WTC11 (cell line): ENCODE measurements at regions not wholly inside any gene's neighbourhood (a gene's known extent, or its start where the extent isn't known, plus 50 kb on each side); places are given as distances from the start of the nearest gene placed in this dataset.

Experiments used
- ATAC-seq: fragments of 200-7000 bp; cut with Tn5 transposase; 2 replicates; pipeline ENCODE4 v1.10.0; 2021; ENCODE audit warnings: mild to moderate bottlenecking, moderate library complexity
- CTCF ChIA-PET: fragments of 300-600 bp; sonication (Branson Sonifier 250); formaldehyde crosslinking; loops from one replicate; lab custom pipeline; 2021; ENCODE audit warnings: antibody characterized with exemption; lab: Charles Lee
- POLR2A ChIA-PET: fragments of 350-600 bp; sonication (Branson Sonifier 250); formaldehyde crosslinking; loops from one replicate; lab custom pipeline; 2021; ENCODE audit warnings: antibody characterized with exemption; lab: Charles Lee
- DNase-seq: peaks from one replicate; pipeline ENCODE4 v3.0.0; 2021; ENCODE audit warnings: low spot score
- H3K27ac Mint-ChIP-seq: 2 replicates; pipeline ENCODE4 v1.8.0; 2021; ENCODE audit warnings: mixed read lengths
- H3K27me3 Mint-ChIP-seq: 2 replicates; pipeline ENCODE4 v1.8.0; 2021; ENCODE audit warnings: low read depth, mild to moderate bottlenecking, moderate library complexity, mixed read lengths
- H3K36me3 Mint-ChIP-seq: 2 replicates; pipeline ENCODE4 v1.8.0; 2021; ENCODE audit warnings: mixed read lengths
- H3K4me1 Mint-ChIP-seq: 2 replicates; pipeline ENCODE4 v1.8.0; 2022; ENCODE audit warnings: mixed read lengths
- H3K4me3 Mint-ChIP-seq: 2 replicates; pipeline ENCODE4 v1.8.0; 2021; ENCODE audit warnings: mild to moderate bottlenecking, moderate library complexity, mixed read lengths
- H3K9me3 Mint-ChIP-seq: 2 replicates; pipeline ENCODE4 v1.8.0; 2021; ENCODE audit warnings: mixed read lengths
- FOXJ3 ChIP-seq: sonication (generic); formaldehyde crosslinking; IDR thresholded peaks from 2 replicates; pipeline ENCODE4 v1.9.0; 2021; ENCODE audit warnings: missing genetic modification reagents, mild to moderate bottlenecking, borderline replicate concordance
- FOXK1 ChIP-seq: sonication (generic); formaldehyde crosslinking; IDR thresholded peaks from 2 replicates; pipeline ENCODE4 v1.8.0; 2022; ENCODE audit warnings: mild to moderate bottlenecking, moderate library complexity, missing genetic modification reagents
- FOXP1 ChIP-seq: sonication (generic); formaldehyde crosslinking; IDR thresholded peaks from 2 replicates; pipeline ENCODE4 v1.8.0; 2022; ENCODE audit warnings: missing genetic modification reagents, mild to moderate bottlenecking, moderate library complexity, borderline replicate concordance
- GABPB1 ChIP-seq: sonication (generic); formaldehyde crosslinking; IDR thresholded peaks from 2 replicates; pipeline ENCODE4 v1.8.1; 2023; ENCODE audit warnings: mild to moderate bottlenecking, missing genetic modification reagents
- GRHL2 ChIP-seq: fragments of 250-450 bp; sonication (Bioruptor Pico); IDR thresholded peaks from 2 replicates; pipeline ENCODE4 v1.8.0; 2022; ENCODE audit warnings: mild to moderate bottlenecking, moderate library complexity; ENCODE audit not compliant: insufficient replicate concordance, severe bottlenecking
- GTF2I ChIP-seq: fragments of 250-450 bp; sonication (Bioruptor Pico); conservative IDR thresholded peaks from 2 replicates; pipeline ENCODE4 v1.4.0; 2021; ENCODE audit warnings: mild to moderate bottlenecking
- NFATC4 ChIP-seq: fragments of 250-450 bp; sonication (Bioruptor Pico); IDR thresholded peaks from 2 replicates; pipeline ENCODE4 v1.9.0; 2021; ENCODE audit warnings: mild to moderate bottlenecking
- NFE2L1 ChIP-seq: sonication (generic); formaldehyde crosslinking; IDR thresholded peaks from 2 replicates; pipeline ENCODE4 v1.8.1; 2023; ENCODE audit warnings: missing genetic modification reagents
- SMAD3 ChIP-seq: sonication (generic); formaldehyde crosslinking; IDR thresholded peaks from 2 replicates; pipeline ENCODE4 v1.8.0; 2022; ENCODE audit warnings: missing genetic modification reagents, mild to moderate bottlenecking, borderline replicate concordance
- TP53 ChIP-seq: sonication (generic); formaldehyde crosslinking; IDR thresholded peaks from 2 replicates; pipeline ENCODE4 v1.8.1; 2023; ENCODE audit warnings: mild to moderate bottlenecking, missing genetic modification reagents
- ZNF121 ChIP-seq: sonication (generic); formaldehyde crosslinking; IDR thresholded peaks from 2 replicates; pipeline ENCODE4 v1.8.0; 2023; ENCODE audit warnings: missing genetic modification reagents
- ZNF138 ChIP-seq: sonication (generic); formaldehyde crosslinking; conservative IDR thresholded peaks from 2 replicates; pipeline ENCODE4 v1.8.1; 2022; ENCODE audit warnings: mild to moderate bottlenecking, moderate library complexity, missing genetic modification reagents
- ZNF232 ChIP-seq: sonication (generic); formaldehyde crosslinking; IDR thresholded peaks from 2 replicates; pipeline ENCODE4 v1.8.0; 2022; ENCODE audit warnings: mild to moderate bottlenecking, missing genetic modification reagents
- ZNF317 ChIP-seq: sonication (generic); formaldehyde crosslinking; IDR thresholded peaks from 2 replicates; pipeline ENCODE4 v1.8.1; 2023; ENCODE audit warnings: low read depth, mild to moderate bottlenecking, moderate library complexity, missing genetic modification reagents, borderline replicate concordance
- ZNF423 ChIP-seq: fragments of 250-450 bp; sonication (Bioruptor Pico); IDR thresholded peaks from 2 replicates; pipeline ENCODE4 v2.1.2; 2022; ENCODE audit warnings: mild to moderate bottlenecking, moderate library complexity
- ZNF671 ChIP-seq: fragments of 250-450 bp; sonication (Bioruptor Pico); IDR thresholded peaks from 2 replicates; pipeline ENCODE4 v1.8.0; 2021; ENCODE audit warnings: mild to moderate bottlenecking
- TF ChIP-seq, protein P1 (sequence below): sonication (generic); formaldehyde crosslinking; IDR thresholded peaks from 2 replicates; pipeline ENCODE4 v1.8.0; 2022; ENCODE audit warnings: mild to moderate bottlenecking, missing genetic modification reagents
- TF ChIP-seq, protein P2 (sequence below): sonication (generic); formaldehyde crosslinking; IDR thresholded peaks from 2 replicates; pipeline ENCODE4 v1.8.0; 2023; ENCODE audit warnings: missing genetic modification reagents, mild to moderate bottlenecking, borderline replicate concordance
- TF ChIP-seq, protein P3 (sequence below): sonication (generic); formaldehyde crosslinking; IDR thresholded peaks from 2 replicates; pipeline ENCODE4 v1.8.1; 2023; ENCODE audit warnings: mild to moderate bottlenecking, moderate library complexity, missing genetic modification reagents

DNA sequence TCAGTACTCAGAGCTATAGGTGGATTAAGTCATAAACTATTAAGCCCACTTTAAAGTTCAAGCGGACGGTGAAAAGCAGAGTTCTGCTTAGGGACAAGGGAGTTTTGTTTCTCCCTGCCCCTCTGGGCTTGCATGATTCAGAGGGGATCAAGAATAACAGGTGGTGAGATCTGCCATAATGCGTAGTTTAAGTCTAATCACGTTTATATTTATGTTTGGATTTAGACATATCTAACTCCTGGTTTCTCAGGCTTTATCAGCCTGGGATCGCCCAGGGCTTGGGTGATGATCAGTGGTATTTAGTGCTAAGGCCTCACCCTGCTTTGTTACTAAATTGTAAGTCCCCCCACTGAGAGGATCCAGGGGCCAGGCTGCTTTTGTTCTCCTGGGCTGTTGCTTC lies 335.4 kb upstream of the NRP1 start (continued):
- no peak for TF ChIP-seq NFE2L1
- TF ChIP-seq GABPB1 (CRISPR knock-in tag): no peak
- TF ChIP-seq, all 79 proteins: peak for 0

DNA sequence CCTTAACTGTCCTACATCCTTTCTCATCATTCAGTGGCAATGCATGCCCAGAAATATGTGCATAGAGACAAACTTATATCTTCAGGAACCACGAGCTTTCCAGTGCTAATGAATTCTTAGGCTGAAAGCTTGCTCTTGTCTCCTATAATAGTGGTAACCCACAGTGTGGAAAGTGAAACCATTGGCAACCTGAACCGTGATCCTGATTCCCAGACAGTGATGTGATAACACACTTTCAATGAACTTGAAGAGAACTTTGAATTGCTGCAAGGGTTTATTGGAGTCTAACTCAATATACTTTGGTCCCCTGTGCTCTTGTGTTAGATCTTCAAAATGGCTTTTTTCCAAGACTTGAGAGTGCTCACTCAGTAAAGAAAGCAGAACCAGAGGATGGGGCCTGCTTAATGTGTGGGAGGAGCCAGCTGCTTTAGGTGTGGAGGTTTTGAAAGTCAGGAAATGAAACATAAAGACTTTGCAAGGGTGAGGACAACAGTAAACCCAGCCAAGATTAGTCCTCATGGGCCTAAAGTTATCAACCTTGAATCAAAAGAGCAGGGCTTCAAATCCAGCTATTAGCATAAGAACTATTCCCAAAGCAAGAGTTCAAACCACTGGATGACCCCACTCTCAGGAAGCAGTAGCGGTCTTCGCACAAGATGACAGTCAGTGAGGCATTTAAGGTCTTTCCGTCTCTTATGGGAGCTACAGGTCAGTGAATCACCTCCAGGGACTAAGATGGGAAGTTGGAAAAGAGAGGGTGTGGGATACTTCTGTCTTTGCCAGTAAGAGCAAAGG lies 332.4 kb upstream of the NRP1 start:
- no peaks in the 10 kb centered on the region; the same call in 1 of the 2 replicates for H3K27me3 Mint-ChIP-seq
- H3K27ac Mint-ChIP-seq: no peak overlapping the region
- ATAC-seq (no peak), DNase-seq (no peak)
- ChIA-PET POLR2A (no interaction called here), CTCF (no interaction called here)
- H3K4me3 Mint-ChIP-seq: no peak overlapping the region
- H3K4me1 Mint-ChIP-seq: peaks cover 7% of the 10 kb centered on the region
- H3K36me3 Mint-ChIP-seq: peaks cover 8% of the 10 kb centered on the region
- TF ChIP-seq FOXP1 (CRISPR knock-in tag): no peak
- TF ChIP-seq TP53 (CRISPR knock-in tag): no peak
- TF ChIP-seq ZNF138: no peak
- TF ChIP-seq ZNF232: no peak
- TF ChIP-seq FOXJ3: no peak
- TF ChIP-seq GRHL2 (CRISPR knock-in tag): no peak
- TF ChIP-seq FOXK1 (CRISPR knock-in tag): no peak
- TF ChIP-seq ZNF671 (CRISPR knock-in tag): no peak
- TF ChIP-seq ZNF121 (CRISPR knock-in tag): no peak
- TF ChIP-seq, protein P1, sequence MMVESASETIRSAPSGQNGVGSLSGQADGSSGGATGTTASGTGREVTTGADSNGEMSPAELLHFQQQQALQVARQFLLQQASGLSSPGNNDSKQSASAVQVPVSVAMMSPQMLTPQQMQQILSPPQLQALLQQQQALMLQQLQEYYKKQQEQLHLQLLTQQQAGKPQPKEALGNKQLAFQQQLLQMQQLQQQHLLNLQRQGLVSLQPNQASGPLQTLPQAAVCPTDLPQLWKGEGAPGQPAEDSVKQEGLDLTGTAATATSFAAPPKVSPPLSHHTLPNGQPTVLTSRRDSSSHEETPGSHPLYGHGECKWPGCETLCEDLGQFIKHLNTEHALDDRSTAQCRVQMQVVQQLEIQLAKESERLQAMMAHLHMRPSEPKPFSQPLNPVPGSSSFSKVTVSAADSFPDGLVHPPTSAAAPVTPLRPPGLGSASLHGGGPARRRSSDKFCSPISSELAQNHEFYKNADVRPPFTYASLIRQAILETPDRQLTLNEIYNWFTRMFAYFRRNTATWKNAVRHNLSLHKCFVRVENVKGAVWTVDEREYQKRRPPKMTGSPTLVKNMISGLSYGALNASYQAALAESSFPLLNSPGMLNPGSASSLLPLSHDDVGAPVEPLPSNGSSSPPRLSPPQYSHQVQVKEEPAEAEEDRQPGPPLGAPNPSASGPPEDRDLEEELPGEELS (CRISPR knock-in tag): no peak
- TF ChIP-seq ZNF317 (CRISPR knock-in tag): no peak
- no peak for TF ChIP-seq GABPB1 (CRISPR knock-in tag)
- TF ChIP-seq, protein P2, sequence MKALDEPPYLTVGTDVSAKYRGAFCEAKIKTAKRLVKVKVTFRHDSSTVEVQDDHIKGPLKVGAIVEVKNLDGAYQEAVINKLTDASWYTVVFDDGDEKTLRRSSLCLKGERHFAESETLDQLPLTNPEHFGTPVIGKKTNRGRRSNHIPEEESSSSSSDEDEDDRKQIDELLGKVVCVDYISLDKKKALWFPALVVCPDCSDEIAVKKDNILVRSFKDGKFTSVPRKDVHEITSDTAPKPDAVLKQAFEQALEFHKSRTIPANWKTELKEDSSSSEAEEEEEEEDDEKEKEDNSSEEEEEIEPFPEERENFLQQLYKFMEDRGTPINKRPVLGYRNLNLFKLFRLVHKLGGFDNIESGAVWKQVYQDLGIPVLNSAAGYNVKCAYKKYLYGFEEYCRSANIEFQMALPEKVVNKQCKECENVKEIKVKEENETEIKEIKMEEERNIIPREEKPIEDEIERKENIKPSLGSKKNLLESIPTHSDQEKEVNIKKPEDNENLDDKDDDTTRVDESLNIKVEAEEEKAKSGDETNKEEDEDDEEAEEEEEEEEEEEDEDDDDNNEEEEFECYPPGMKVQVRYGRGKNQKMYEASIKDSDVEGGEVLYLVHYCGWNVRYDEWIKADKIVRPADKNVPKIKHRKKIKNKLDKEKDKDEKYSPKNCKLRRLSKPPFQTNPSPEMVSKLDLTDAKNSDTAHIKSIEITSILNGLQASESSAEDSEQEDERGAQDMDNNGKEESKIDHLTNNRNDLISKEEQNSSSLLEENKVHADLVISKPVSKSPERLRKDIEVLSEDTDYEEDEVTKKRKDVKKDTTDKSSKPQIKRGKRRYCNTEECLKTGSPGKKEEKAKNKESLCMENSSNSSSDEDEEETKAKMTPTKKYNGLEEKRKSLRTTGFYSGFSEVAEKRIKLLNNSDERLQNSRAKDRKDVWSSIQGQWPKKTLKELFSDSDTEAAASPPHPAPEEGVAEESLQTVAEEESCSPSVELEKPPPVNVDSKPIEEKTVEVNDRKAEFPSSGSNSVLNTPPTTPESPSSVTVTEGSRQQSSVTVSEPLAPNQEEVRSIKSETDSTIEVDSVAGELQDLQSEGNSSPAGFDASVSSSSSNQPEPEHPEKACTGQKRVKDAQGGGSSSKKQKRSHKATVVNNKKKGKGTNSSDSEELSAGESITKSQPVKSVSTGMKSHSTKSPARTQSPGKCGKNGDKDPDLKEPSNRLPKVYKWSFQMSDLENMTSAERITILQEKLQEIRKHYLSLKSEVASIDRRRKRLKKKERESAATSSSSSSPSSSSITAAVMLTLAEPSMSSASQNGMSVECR (CRISPR knock-in tag): no peak
- TF ChIP-seq ZNF423 (CRISPR knock-in tag): no peak
- TF ChIP-seq, protein P3, sequence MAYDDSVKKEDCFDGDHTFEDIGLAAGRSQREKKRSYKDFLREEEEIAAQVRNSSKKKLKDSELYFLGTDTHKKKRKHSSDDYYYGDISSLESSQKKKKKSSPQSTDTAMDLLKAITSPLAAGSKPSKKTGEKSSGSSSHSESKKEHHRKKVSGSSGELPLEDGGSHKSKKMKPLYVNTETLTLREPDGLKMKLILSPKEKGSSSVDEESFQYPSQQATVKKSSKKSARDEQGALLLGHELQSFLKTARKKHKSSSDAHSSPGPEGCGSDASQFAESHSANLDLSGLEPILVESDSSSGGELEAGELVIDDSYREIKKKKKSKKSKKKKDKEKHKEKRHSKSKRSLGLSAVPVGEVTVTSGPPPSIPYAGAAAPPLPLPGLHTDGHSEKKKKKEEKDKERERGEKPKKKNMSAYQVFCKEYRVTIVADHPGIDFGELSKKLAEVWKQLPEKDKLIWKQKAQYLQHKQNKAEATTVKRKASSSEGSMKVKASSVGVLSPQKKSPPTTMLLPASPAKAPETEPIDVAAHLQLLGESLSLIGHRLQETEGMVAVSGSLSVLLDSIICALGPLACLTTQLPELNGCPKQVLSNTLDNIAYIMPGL (CRISPR knock-in tag): no peak
- TF ChIP-seq SMAD3 (CRISPR knock-in tag): no peak
- no peak for TF ChIP-seq GTF2I (CRISPR knock-in tag)
- no peak for TF ChIP-seq NFATC4 (CRISPR knock-in tag)
- H3K9me3 Mint-ChIP-seq: peaks cover 14% of the 10 kb centered on the region
